HepG2 (cell line): ENCODE measurements at regions not wholly inside any gene's neighbourhood (a gene's known extent, or its start where the extent isn't known, plus 50 kb on each side); places are given as distances from the start of the nearest gene placed in this dataset.

Source experiments
- ATAC-seq: fragments of 200-7000 bp; cut with Tn5 transposase; 3 replicates; pipeline ENCODE4 v1.9.1; 2020; ENCODE audit warnings: mild to moderate bottlenecking, moderate library complexity
- BruUV-seq: library from RNA; stranded (reverse); fragments of 400-500 nt; replicated peaks from 2 replicates; lab custom pipeline; 2021; lab: Mats Ljungman, UMichigan
- CTCF ChIA-PET: fragments of 300-600 bp; formaldehyde crosslinking; extraction: SDS; loops from one replicate; lab custom pipeline; 2021; ENCODE audit warnings: low total read pairs, inconsistent platforms, low intra/inter-chr PET ratio; lab: Yijun Ruan, JAX
- POLR2A ChIA-PET: fragments of 350-600 bp; sonication (Branson Sonifier 250); formaldehyde crosslinking; loops from one replicate; lab custom pipeline; 2020; ENCODE audit warnings: antibody characterized with exemption, inconsistent platforms; lab: Yijun Ruan, JAX
- DNase-seq: peaks from one replicate; pipeline ENCODE4 v3.0.0-alpha.2; 2015; ENCODE audit warnings: low spot score
- FAIRE-seq: peaks from 3 replicates; lab custom pipeline; 2011; peaks lifted over from hg19 to GRCh38; lab: Jason Lieb, UNC
- H2AFZ ChIP-seq: one replicate; pipeline ENCODE4 v1.6.1; 2011; ENCODE audit warnings: low read length, inconsistent platforms
- H3K27ac ChIP-seq: fragments of 300-600 bp; 3 replicates; pipeline ENCODE4 v1.8.0; 2011; ENCODE audit warnings: mixed run types, mild to moderate bottlenecking, mixed read lengths, low read length, inconsistent platforms; ENCODE audit not compliant: insufficient read depth; ENCODE audit errors: extremely low read length
- H3K27me3 ChIP-seq, 2 experiments: fragments of 200-600 bp in 1 of 2; 2 replicates in 1 of 2; 3 replicates in 1 of 2; pipeline versions ENCODE4 v1.6.0 to v1.8.0; 2011; ENCODE audit warnings: low read length in 2 of 2, mild to moderate bottlenecking in 2 of 2, moderate library complexity in 2 of 2, inconsistent platforms in 1 of 2; ENCODE audit not compliant: insufficient read depth in 2 of 2, control insufficient read depth in 1 of 2
- H3K36me3 ChIP-seq, 2 experiments: fragments of 200-600 bp in 1 of 2; replicated peaks in 1 of 2; 2 replicates in 1 of 2; 3 replicates in 1 of 2; pipeline versions ENCODE4 v1.5.1 to v1.8.0; 2011; ENCODE audit warnings: low read length in 2 of 2, inconsistent platforms in 1 of 2; ENCODE audit not compliant: insufficient read depth in 2 of 2, control insufficient read depth in 1 of 2
- H3K4me1 ChIP-seq: 2 replicates; pipeline ENCODE4 v1.5.1; 2012; ENCODE audit warnings: low read length, inconsistent platforms; ENCODE audit not compliant: insufficient read depth
- H3K4me2 ChIP-seq: 2 replicates; pipeline ENCODE4 v1.6.0; 2011; ENCODE audit warnings: low read depth, low read length, inconsistent platforms
- H3K4me3 ChIP-seq, 3 experiments: fragments of 200-600 bp in 1 of 3; sonication (generic), shearing (Covaris generic) in 1 of 3; replicated peaks in 1 of 3; 2 replicates each; pipeline ENCODE4 v1.5.1; 2011 to 2016; ENCODE audit warnings: low read length in 3 of 3, inconsistent platforms in 2 of 3, low read depth in 2 of 3, mild to moderate bottlenecking in 2 of 3, control low read depth in 1 of 3, mixed read lengths in 1 of 3; ENCODE audit not compliant: insufficient read depth in 1 of 3
- H3K79me2 ChIP-seq: one replicate; pipeline ENCODE4 v1.6.1; 2011; ENCODE audit warnings: low read length, inconsistent platforms; ENCODE audit not compliant: insufficient read depth
- H3K9ac ChIP-seq: 2 replicates; pipeline ENCODE4 v1.6.0; 2011; ENCODE audit warnings: mild to moderate bottlenecking, low read depth, low read length, inconsistent platforms; ENCODE audit not compliant: insufficient read depth
- H3K9me3 ChIP-seq: 2 replicates; pipeline ENCODE4 v1.5.1; 2012; ENCODE audit warnings: mild to moderate bottlenecking, low read length
- H4K20me1 ChIP-seq: 2 replicates; pipeline ENCODE4 v1.6.0; 2011; ENCODE audit warnings: inconsistent platforms, mild to moderate bottlenecking, low read length, moderate library complexity; ENCODE audit not compliant: insufficient read depth
- FOXK1 ChIP-seq: sonication (generic); formaldehyde crosslinking; IDR thresholded peaks from 2 replicates; pipeline ENCODE4 v1.4.0; 2020; ENCODE audit warnings: low read depth, missing genetic modification reagents, borderline replicate concordance
- GATAD2A ChIP-seq: IDR thresholded peaks from 2 replicates; pipeline ENCODE4 v1.6.1; 2016
- RARG ChIP-seq: sonication (generic); formaldehyde crosslinking; IDR thresholded peaks from 2 replicates; pipeline ENCODE4 v1.4.0; 2020; ENCODE audit warnings: low read depth, mild to moderate bottlenecking, missing genetic modification reagents
- U2AF1 ChIP-seq: fragments of 200-400 bp; formaldehyde crosslinking; optimal IDR thresholded peaks from 2 replicates; pipeline ENCODE3; 2017; ENCODE audit warnings: mild to moderate bottlenecking, low read depth, low read length
- ZKSCAN8 ChIP-seq: IDR thresholded peaks from 2 replicates; pipeline ENCODE4 v1.6.1; 2016; ENCODE audit warnings: borderline replicate concordance, missing genetic modification reagents, missing compliant biosample characterization
- ZNF225 ChIP-seq: sonication (generic); formaldehyde crosslinking; IDR thresholded peaks from 2 replicates; pipeline ENCODE4 v1.4.0; 2020; ENCODE audit warnings: mild to moderate bottlenecking, missing genetic modification reagents
- ZNF34 ChIP-seq: sonication (generic); formaldehyde crosslinking; IDR thresholded peaks from 2 replicates; pipeline ENCODE4 v1.4.0; 2020; ENCODE audit warnings: mild to moderate bottlenecking, missing genetic modification reagents, borderline replicate concordance
- ZNF567 ChIP-seq: sonication (generic); formaldehyde crosslinking; IDR thresholded peaks from 2 replicates; pipeline ENCODE4 v1.8.1; 2023; ENCODE audit warnings: mild to moderate bottlenecking, missing genetic modification reagents, borderline replicate concordance
- ZNF672 ChIP-seq: sonication (generic); formaldehyde crosslinking; IDR thresholded peaks from 2 replicates; pipeline ENCODE4 v1.8.1; 2022; ENCODE audit warnings: missing genetic modification reagents
- ZNF776 ChIP-seq: sonication (generic); formaldehyde crosslinking; IDR thresholded peaks from 2 replicates; pipeline ENCODE4 v1.4.0; 2020; ENCODE audit warnings: mild to moderate bottlenecking, missing genetic modification reagents
- ZSCAN20 ChIP-seq: sonication (generic); formaldehyde crosslinking; IDR thresholded peaks from 2 replicates; pipeline ENCODE4 v1.4.0; 2020; ENCODE audit warnings: missing genetic modification reagents, mild to moderate bottlenecking, borderline replicate concordance
- WGBS: methylation state at CpG from one replicate; pipeline ENCODE4 v1.1.6; 2017; ENCODE audit warnings: low lambda C conversion rate; 5-methylcytosine and 5-hydroxymethylcytosine counted together
- in situ Hi-C: cut with HindIII; loops from 2 replicates; pipeline ENCODE4 v1.10.0; 2017; ENCODE audit warnings: low pct_unique_long_range_greater_than_20kb; ENCODE audit not compliant: extremely low pct_ligation_motif_present
- intact Hi-C: fragments of 100-400 bp; cut with micrococcal nuclease; formaldehyde crosslinking; loops from one replicate; pipeline ENCODE4 v1.10.0; 2022; ENCODE audit not compliant: unreplicated experiment
- TF ChIP-seq, protein P1 (sequence below): IDR thresholded peaks from 2 replicates; pipeline ENCODE4 v1.6.1; 2016; ENCODE audit warnings: low read depth, missing genetic modification reagents, missing compliant biosample characterization
- TF ChIP-seq, protein P2 (sequence below): sonication (generic); formaldehyde crosslinking; IDR thresholded peaks from 2 replicates; pipeline ENCODE4 v1.4.0; 2020; ENCODE audit warnings: low read depth, mild to moderate bottlenecking, missing genetic modification reagents
- TF ChIP-seq, protein P3 (sequence below): IDR thresholded peaks from 2 replicates; pipeline ENCODE4 v1.6.1; 2016; ENCODE audit warnings: missing genetic modification reagents, missing compliant biosample characterization
- TF ChIP-seq, protein P4 (sequence below): sonication (generic); formaldehyde crosslinking; conservative IDR thresholded peaks from 2 replicates; pipeline ENCODE4 v1.4.0; 2020; ENCODE audit warnings: missing genetic modification reagents

DNA sequence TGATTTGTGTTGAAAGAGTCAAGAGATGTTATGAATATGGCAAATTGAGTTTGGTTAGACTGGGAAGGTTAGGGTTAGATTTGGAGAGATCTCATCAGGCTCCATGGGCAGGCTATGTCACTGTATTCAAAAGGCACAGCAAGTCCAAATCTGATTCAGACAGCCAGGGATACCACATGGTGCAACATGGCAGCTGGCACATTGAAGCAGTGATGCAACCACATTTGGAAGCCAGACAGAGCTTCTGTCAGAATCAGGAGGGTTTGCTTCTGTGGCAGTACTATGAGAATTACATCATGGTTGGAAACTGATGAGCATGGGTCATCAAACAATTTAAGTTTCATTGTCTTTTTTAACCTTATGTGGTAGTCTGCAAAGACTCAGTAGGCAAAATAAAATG lies 772.2 kb downstream of the SUCLG1 start:
- in situ Hi-C loops = no loop called here
- CTCF ChIA-PET = no interaction called here
- BruUV-seq = no TSS peak

DNA sequence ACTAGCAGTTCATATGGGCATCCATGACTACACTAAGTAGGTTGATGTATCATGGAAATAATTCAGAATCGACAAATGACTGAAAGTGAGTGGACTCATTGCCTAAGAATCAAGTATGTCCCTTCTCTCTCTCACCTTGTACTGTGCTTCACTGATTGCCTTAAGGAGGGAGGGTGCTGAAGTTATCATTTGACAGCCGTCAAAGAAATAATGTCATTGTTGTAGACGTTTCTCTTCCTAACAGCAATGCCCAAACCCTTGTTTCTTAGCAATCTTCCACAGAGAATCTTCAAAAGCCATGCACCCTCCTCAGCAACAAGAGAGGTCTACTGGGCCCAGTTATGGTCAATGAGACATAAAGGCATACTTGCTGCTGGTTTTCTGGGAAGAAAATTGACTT lies 785.0 kb downstream of the SUCLG1 start:
- no peak overlapping the region for H3K4me3 ChIP-seq
- in situ Hi-C loops (no loop called here), intact Hi-C loops (no loop called here)
- no peak overlapping the region for H3K9ac ChIP-seq
- no peaks in the 10 kb centered on the region for H4K20me1 ChIP-seq
- H3K4me2 ChIP-seq = no peak overlapping the region
- peaks cover 85% of the 10 kb centered on the region for H3K9me3 ChIP-seq
- no peak for ATAC-seq
- H3K79me2 ChIP-seq = no peaks in the 10 kb centered on the region
- no peaks in the 10 kb centered on the region for H3K27me3 ChIP-seq
- no TSS peak for BruUV-seq
- ChIA-PET POLR2A (no interaction called here), CTCF (no interaction called here)
- DNase-seq = no peak
- WGBS = 5% methylated on average over 3 of the region's 3 CpGs
- H3K27ac ChIP-seq = no peak overlapping the region
- no peaks in the 10 kb centered on the region for H3K4me1 ChIP-seq
- no peak for TF ChIP-seq ZNF672
- TF ChIP-seq, protein P1, sequence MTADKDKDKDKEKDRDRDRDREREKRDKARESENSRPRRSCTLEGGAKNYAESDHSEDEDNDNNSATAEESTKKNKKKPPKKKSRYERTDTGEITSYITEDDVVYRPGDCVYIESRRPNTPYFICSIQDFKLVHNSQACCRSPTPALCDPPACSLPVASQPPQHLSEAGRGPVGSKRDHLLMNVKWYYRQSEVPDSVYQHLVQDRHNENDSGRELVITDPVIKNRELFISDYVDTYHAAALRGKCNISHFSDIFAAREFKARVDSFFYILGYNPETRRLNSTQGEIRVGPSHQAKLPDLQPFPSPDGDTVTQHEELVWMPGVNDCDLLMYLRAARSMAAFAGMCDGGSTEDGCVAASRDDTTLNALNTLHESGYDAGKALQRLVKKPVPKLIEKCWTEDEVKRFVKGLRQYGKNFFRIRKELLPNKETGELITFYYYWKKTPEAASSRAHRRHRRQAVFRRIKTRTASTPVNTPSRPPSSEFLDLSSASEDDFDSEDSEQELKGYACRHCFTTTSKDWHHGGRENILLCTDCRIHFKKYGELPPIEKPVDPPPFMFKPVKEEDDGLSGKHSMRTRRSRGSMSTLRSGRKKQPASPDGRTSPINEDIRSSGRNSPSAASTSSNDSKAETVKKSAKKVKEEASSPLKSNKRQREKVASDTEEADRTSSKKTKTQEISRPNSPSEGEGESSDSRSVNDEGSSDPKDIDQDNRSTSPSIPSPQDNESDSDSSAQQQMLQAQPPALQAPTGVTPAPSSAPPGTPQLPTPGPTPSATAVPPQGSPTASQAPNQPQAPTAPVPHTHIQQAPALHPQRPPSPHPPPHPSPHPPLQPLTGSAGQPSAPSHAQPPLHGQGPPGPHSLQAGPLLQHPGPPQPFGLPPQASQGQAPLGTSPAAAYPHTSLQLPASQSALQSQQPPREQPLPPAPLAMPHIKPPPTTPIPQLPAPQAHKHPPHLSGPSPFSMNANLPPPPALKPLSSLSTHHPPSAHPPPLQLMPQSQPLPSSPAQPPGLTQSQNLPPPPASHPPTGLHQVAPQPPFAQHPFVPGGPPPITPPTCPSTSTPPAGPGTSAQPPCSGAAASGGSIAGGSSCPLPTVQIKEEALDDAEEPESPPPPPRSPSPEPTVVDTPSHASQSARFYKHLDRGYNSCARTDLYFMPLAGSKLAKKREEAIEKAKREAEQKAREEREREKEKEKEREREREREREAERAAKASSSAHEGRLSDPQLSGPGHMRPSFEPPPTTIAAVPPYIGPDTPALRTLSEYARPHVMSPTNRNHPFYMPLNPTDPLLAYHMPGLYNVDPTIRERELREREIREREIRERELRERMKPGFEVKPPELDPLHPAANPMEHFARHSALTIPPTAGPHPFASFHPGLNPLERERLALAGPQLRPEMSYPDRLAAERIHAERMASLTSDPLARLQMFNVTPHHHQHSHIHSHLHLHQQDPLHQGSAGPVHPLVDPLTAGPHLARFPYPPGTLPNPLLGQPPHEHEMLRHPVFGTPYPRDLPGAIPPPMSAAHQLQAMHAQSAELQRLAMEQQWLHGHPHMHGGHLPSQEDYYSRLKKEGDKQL (CRISPR knock-in tag) = no peak
- TF ChIP-seq, protein P2, sequence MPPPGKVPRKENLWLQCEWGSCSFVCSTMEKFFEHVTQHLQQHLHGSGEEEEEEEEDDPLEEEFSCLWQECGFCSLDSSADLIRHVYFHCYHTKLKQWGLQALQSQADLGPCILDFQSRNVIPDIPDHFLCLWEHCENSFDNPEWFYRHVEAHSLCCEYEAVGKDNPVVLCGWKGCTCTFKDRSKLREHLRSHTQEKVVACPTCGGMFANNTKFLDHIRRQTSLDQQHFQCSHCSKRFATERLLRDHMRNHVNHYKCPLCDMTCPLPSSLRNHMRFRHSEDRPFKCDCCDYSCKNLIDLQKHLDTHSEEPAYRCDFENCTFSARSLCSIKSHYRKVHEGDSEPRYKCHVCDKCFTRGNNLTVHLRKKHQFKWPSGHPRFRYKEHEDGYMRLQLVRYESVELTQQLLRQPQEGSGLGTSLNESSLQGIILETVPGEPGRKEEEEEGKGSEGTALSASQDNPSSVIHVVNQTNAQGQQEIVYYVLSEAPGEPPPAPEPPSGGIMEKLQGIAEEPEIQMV (CRISPR knock-in tag) = no peak
- FAIRE-seq = no peak
- H2AFZ ChIP-seq = no peak overlapping the region
- no peaks in the 10 kb centered on the region for H3K36me3 ChIP-seq

More for the DNA sequence above, 772.2 kb downstream of the SUCLG1 start:
- ATAC-seq (no peak), DNase-seq (no peak), FAIRE-seq (no peak)
- Histone ChIP-seq H3K79me2 (no peaks in the 10 kb centered on the region), H3K36me3 (no peaks in the 10 kb centered on the region), H3K4me3 (no peak overlapping the region), H3K4me1 (no peaks in the 10 kb centered on the region), H3K27me3 (no peaks in the 10 kb centered on the region), H3K4me2 (no peak overlapping the region), H3K27ac (no peak overlapping the region), H4K20me1 (no peaks in the 10 kb centered on the region), H3K9me3 (peaks cover 68% of the 10 kb centered on the region), H2AFZ (no peak overlapping the region), H3K9ac (no peak overlapping the region)
- intact Hi-C loops = no loop called here
- TF ChIP-seq RARG (CRISPR knock-in tag) (no peak), ZSCAN20 (no peak), ZNF567 (no peak), ZNF225 (CRISPR knock-in tag) (no peak), GATAD2A (CRISPR knock-in tag) (no peak), ZKSCAN8 (CRISPR knock-in tag) (no peak), FOXK1 (CRISPR knock-in tag) (no peak), U2AF1 (no peak), ZNF34 (no peak), ZNF776 (no peak)
- TF ChIP-seq, protein P3, sequence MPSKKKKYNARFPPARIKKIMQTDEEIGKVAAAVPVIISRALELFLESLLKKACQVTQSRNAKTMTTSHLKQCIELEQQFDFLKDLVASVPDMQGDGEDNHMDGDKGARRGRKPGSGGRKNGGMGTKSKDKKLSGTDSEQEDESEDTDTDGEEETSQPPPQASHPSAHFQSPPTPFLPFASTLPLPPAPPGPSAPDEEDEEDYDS (CRISPR knock-in tag) = no peak
- TF ChIP-seq, protein P4, sequence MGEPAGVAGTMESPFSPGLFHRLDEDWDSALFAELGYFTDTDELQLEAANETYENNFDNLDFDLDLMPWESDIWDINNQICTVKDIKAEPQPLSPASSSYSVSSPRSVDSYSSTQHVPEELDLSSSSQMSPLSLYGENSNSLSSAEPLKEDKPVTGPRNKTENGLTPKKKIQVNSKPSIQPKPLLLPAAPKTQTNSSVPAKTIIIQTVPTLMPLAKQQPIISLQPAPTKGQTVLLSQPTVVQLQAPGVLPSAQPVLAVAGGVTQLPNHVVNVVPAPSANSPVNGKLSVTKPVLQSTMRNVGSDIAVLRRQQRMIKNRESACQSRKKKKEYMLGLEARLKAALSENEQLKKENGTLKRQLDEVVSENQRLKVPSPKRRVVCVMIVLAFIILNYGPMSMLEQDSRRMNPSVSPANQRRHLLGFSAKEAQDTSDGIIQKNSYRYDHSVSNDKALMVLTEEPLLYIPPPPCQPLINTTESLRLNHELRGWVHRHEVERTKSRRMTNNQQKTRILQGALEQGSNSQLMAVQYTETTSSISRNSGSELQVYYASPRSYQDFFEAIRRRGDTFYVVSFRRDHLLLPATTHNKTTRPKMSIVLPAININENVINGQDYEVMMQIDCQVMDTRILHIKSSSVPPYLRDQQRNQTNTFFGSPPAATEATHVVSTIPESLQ (CRISPR knock-in tag) = no peak
- POLR2A ChIA-PET = no interaction called here
